Stimulated activated CD4-positive, alpha-beta T cell treated with anti-CD3 and anti-CD28 coated beads, Interleukin-1b, Interleukin-23, amount 100 ng/mL, for 48 hours (primary cell): ENCODE measurements at regions not wholly inside any gene's neighbourhood (a gene's known extent, or its start where the extent isn't known, plus 50 kb on each side); places are given as distances from the start of the nearest gene placed in this dataset.

ENCODE experiments used
- DNase-seq: peaks from one replicate; pipeline ENCODE4 v3.0.0-alpha.2; 2020

DNA sequence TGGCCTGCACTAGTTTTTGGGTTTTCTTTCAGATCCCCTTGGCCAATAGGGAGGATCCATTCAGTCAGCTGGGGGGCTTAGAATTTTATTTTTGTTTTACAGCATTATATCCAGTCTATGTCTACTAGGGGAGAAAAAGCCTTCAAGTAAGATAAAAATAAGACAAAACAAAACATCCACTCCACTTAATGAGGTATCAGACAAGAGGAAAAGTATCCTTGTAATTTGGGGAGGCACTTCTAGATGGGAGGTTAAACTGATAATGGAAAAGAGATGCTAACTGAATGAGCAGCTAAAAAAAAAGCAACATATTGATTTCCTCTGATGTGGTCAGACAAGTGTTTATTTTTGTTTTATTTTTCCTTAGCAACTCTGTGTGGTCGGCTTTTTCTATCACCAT, 278.0 kb upstream of the ANO3 start:
- no peak for DNase-seq

DNA sequence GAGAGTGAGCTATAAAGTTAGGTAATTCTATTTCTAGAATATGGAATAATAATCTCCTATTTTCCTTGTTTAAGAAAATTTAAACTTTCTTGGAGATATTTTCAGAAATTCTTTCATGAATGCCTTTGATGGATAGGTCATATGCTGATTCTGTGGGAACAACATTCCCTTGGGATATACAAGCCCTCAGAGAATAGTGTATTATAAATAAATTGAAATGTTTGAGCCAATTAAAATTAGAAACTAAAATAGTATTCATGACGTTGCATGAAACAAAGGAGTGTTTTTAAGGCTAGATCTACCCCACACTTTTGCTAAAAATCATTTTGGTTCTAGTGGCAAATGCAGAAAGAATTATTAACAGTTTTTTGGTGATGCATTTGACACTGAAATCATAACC, 269.3 kb upstream of the ANO3 start:
- no peak for DNase-seq

DNA sequence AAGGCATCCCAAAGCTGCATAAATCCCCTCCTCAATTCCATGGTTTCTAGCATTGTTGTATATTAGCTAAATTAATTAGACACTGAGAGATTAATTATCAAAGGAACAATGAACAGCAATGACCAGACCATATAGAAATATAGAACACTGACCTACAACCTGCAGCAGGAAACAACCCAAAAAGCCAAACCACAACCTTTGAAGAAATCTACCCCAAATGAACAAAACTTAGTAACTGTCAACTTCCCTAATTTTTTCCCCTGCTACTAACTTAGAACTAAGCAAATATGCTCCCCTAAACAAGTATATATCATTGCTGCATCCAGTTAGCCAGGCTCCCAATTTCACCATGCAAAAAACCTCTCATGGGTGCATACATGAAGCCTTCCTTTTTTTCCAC, 268.0 kb upstream of the ANO3 start:
- DNase-seq: no peak

DNA sequence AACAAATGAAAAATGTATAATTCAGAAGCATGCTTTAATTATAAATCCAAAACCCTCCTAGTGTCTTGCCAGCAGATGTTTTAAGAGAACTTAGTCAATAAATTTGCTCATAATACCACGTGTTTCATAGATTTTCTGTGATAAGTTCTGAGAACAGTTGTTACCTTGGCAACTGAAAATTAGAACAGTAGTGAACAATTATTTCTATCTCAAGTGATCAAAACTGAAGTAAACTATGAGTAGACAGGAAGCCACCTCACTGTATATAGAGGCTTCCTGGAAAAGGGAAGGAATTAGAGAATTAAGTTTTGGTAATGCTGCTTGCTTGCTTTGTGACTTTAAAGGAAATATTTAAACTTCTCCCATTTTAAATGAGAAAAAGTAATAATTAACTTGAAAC, 266.0 kb upstream of the ANO3 start:
- DNase-seq: no peak

DNA sequence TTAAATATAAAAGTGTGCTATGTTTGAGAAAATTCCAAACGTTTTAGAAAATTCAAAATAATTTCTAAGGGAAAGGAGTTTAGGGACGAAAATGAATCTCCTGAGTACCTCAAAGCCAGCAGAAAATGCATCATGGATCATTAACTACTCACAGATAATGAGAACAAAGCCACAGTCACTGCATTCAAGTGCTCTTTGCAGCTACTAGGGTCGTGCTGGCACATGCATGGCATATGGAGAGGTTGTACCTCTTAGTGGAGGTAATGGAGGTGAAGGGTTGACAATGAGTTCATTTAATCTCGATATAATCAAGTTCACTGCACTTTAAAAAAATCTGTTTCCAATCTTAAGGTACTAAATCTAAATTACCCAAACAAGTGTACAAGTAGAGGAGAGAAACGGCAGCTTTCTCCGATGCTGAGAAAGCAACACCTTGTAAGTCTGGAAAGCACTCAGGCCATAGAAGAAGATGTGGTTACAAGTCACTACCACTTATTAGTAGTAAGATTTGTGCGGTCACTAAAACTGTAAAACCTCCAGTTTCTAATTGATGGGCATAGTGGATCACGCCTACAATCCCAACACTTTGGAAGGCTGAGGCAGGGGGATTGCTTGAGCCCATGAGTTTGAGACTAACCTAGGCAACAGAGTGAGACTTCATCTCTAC, 261.1 kb upstream of the ANO3 start:
- DNase-seq: no peak

DNA sequence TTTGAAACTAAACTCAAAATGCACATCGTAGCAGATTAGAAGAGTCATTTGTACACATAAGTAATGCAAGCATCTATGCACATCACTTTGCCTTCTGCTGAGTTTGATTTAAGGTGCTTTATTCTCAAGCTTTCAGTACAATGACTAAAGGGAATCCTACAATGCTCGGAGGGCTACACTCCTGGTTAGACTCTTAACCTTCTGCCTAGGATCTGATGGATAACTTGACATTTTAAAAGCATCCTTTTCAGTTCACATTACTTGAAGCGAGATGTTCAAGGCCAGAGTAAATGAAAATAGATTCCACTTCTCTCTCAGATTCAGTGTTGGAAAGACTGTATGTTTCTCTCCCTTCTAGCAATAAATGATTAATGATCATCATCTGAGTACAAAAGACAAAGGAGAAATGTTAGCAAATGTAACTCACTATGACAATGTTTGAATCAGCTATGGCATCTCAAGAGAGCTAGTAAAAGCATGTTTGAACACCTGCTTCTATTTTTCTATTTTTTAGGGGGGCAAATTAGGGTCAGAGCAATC, 259.2 kb upstream of the ANO3 start:
- DNase-seq: no peak

DNA sequence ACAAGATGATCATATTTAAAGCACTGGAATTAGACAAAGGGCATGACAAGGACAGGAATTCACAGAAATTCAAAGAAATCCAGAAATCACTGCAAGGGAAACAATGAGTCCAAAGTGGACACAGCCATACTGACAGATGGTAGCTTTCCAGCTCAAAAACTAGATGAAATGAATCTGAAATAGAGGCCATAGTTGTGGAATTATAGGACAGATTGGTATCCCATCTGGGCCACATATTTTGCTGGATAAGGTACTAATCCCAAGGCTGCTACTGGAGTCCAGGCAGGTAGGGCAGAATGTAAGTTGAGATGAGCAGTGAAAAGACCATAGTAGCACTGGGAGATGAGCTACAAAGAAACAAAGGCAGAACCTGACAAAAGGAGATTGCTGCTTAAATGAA, 258.3 kb upstream of the ANO3 start:
- no peak for DNase-seq

DNA sequence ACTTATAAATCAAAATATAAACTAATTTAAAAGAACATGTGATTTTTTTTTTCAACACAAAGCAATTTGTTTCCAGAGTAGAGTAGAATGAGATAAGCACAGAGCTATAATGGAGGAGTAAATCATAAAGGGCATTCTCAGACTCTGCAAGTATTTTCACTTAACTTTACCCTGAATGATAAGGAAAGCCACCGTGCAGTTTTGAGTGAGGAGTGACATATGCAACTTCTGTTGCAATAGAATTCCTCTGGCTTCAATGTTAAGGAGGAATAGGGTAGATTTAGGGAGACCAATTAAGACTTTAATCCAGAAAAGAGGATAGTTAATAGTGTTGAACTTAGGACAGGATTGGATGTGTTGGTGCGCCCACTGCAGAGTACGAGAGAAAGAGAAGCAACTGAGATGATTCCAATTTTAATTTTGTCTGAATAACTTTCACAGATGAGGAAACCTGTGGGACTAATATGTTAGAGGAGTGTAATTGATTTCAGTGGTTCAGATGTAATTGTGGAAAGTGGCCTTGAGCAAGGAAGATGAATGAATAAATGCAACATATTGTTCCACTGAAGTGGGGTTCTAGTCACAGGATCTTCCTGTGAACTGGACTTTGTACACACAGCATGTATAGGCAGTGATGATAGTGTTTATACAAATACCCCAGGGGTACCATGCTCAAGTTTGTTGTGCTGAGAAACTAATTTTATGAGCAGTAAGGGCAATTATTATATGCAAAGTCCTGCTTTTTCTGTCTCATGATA, 255.5 kb upstream of the ANO3 start:
- DNase-seq: no peak

DNA sequence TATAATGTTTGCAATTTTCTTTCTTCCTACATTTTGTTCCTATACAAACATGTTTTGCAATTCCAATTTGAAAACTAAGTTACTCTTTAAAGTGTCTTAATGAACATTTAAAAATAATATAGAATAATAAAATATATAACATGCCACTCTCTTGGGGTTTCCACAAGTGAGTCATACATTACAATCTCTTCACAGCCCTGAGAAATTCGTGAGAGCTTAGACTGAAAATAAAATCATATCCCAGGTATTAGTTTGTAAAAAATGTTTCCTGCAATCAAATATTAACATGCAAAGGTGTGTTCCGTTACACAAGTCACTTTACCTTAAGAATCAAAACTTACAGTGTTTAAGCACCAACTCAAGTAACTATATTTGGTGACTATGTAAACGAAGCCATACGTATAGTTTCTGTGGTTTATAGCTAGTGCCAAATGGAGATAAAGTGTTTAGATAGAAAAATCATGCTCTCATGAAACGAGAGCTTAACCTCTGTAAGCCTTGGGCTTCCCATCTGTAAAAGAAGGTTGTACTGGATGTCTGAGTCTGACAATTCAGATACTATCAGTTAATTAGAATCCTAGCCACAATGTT, 253.6 kb upstream of the ANO3 start:
- DNase-seq: no peak

DNA sequence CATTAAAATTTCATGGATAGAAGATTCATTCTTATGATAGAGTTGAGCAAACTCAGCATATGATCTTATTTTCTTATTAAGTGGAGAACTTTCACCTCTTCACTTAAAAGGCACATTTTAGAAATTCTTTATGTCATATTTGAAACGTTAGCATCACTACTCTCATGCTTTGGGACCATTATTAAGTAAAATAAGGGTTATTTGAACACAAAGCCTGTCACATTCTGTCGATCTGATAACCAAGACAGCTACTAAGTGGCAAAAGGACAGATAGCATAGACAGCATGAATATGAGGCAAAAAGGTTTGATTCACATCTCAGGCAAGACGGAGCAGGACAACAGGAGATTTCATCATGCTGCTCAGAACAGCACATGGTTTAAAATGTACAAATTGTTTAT, 247.6 kb upstream of the ANO3 start:
- no peak for DNase-seq

DNA sequence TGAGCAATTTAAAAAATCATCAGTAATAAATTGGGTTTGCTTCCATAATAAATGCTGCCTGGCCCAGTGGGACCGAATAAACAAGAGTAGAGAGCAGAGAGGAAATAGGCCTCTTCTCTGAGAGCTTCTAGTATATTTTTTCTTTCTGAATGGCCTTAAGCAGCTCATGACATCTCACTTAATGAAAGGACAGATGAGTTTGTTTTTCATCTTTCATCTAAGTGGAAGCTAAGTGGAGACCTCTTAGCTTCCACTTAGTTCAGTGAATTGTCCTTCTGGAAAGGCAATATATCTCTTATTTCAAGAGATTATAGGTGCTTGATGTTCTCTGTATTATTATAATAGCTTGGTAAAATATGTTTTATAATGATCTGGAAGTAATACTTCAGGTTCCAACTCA, 245.9 kb upstream of the ANO3 start:
- no peak for DNase-seq

DNA sequence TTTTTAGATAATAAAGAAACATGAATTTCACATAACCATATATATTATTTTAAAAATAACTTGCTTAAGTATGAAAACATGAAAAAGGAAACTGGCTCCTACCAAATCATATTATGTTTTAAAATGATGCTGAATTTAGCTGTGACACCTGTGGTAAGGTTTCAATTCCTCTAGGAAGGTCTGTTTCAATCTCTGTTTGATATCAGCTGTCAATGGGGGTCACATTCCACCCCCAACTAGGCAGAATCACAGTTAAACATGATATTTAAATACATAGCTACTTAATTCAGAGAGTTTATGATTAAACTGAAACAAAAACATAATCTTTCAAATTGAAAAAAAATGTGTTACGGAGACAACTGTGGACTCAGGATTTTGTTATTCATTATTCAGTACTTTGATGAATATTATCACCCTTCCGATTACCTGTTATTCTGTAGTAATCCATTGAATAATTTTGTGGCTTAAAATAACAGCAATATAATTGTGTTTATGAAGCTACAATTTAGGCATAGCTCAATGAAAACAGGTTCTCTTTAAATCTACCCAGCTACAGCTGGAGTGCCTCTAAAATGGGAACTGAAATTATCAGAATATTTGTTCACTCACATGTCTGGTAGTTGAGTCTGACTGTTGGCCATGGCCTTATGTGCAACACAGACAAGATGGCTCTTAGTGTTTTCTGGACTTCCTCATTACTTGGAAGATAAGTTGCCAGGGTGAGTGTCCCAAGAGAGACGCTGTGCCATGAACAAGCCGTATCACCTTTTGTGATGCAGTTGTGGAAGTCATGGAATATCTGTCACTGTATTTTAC, 244.6 kb upstream of the ANO3 start:
- DNase-seq: no peak

DNA sequence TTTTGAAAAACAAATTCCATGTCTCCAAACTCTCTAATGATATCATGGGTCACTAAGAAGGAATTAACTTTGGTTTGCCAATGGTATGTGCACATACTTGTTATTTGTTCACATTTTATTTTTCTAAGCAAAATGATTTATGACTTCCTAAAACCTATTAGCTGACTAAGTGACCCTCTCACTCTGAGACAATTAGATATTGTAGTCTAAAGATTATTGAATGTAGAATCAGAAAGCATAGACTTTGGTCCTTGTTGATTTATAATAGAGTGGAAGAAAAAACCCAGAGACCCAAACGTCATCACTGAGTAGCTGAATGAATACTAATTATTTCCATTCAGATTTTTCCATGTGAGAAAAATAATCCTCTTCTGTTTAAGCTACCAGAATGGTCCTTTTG, 243.5 kb upstream of the ANO3 start:
- no peak for DNase-seq

DNA sequence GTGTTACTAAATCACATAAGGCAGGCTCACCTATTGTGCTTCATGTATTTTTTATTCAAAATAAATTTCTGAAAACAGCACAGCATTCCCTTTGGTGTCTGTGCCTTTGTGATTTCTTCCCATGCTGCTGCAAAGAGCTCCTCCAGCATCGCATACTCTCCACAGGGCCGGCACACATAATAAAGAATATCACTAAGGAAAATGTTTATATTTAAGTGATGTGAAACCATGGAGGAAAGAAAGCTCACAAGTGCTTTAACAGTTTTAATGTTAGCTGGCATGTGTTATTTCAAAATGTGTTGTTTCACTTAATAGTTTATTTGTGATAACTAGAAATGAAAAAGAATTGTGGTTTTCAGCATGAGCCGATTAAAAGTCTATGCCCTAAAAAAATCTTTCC, 241.3 kb upstream of the ANO3 start:
- no peak for DNase-seq

DNA sequence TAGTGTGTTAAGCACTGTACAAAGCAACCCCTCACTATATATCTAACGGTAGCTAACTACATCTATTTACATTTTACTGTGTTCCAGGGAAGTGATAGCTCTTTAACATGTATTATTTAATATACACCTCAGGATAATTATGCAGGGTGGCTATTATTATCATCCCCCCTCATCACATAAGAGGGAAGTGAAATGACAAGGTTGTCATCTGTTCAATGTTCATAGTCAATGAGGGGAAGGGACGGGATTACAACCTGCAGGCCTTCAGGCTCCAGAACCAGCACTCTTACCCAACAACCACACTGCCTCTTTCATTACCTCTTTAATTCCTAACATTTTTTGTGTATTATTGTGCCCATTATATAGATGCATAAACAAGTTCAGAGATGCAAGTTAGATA, 238.7 kb upstream of the ANO3 start:
- no peak for DNase-seq

DNA sequence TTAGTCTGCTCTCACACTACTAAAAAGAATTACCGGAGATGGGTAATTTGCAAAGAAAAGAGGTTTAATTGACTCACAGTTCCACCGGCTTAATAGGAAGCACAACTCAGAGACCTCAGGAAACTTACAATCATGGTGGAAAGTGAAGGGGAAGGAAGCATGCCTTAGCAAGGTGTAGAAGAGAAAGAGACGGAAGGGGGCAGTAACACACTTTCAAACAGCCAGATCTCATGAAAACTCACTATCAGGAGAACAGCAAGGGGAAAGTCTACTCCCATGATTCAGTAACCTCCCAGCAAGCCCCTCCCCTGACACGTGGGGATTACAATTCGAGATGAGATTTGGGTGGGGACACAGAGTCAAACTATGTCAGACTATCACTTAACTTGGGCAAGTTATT, 236.6 kb upstream of the ANO3 start:
- no peak for DNase-seq

DNA sequence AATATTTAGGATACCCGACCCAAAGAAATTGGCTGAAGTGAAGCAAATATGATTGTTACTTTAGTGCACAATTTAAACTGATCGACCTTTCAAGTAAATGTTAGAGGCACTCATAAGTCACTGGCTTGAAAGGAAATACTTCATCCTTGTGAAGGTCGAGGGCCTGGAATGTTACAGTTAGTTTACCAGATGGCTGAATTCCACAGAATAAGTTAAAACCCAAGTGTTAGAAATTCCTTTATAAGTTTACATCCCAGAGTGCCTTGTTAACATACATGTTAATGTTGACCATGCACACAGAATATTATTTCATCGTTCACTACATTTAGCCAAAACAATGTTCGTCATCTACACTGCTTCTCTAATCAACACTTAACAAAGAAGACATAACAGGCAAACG, 235.5 kb upstream of the ANO3 start:
- no peak for DNase-seq

DNA sequence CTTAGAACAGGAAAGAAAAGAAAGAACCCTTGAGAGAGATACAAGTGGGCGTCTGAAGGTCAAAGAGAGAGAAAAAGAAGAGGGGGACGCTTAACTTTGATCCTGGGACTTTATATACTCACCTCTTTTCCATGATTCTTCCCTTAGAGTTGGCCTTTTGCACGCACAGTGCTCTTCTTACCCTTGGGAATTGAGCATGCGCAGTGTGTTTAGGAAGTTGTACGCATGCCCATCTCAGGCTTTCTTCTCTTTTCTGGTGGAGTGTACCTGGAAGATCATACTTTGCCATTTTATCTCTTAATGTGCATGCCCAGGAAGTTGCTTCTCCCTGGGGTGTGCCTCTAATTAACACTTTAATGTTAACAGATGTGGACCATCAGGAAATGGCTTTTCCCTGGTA, 229.6 kb upstream of the ANO3 start:
- DNase-seq: no peak

DNA sequence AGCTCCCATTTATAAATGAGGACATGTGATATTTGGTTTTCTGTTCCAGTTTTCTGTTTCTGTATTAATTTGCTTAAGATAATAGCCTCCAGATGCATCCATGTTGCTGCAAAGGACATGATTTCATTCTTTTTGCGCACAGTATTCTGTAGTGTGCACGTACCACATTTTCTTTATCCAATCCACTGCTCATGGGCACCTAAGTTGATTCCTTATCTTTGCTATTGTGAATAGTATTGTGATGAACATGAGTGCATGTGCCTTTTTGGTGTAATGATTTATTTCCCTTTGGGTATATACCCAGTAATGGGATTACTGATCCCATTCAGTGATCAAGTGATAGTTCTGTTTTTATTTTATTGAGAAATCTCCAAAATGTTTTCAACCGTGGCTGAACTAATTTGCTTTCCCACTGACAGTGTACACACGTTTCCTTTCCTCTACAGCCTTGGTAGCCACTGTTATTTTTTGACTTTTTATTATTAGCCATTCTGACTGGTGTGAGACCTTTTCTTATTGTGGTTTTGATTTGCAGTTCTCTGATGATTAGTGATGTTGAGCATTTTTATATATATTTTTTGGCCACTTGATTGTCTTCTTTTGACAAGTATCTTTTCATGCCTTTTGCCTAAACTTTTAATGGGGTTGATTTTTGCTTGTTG, 226.0 kb upstream of the ANO3 start:
- DNase-seq: no peak

DNA sequence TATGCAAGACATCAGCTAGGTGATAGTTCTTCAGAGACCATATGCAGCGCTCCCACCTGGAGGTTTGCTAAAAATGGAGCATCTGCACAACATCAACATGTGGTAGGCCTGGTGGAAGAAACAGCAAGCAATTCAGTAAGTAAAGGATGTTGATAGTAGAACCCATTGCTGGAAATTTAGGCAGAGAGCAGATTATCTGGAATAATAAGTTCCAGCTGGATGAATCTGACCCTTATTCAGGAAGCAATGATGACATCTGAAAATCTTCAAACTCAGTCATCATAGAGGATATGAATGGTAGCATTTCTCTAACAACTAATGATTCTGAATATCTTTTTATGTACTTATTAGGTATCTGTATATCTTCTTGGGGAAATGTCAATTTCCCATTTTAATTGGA, 225.2 kb upstream of the ANO3 start:
- DNase-seq: no peak

DNA sequence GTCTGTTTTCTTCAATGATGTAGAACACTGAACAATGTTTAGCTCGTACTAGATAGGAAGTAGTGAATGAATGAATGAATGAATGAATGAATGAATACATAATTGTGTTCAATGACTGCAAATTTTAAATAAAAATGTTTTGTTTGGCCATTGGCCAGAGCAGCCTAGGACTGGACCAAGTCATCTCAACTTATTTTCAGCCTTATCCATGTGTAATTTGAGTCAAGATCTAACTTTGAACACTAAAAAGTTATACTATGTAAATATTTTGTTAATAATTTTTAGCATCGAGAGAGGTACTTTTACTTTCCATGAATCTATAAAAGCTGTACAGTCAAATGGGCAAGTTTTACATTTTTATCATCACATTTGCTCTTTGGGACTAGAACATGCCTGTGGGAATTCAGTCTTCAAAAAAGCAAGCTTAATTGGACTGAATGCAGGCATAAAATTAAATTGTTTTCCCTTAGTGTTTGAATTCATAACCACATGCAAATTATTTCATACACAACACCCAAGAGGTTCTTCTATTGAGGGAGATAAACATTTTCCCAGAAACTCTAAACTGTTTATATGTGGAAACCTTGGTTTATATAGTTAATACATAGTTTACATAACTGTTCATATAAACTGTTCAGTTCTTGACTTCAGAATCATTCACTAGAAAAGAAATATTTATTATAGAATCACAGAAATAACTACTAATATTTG, 222.1 kb upstream of the ANO3 start:
- DNase-seq: no peak

DNA sequence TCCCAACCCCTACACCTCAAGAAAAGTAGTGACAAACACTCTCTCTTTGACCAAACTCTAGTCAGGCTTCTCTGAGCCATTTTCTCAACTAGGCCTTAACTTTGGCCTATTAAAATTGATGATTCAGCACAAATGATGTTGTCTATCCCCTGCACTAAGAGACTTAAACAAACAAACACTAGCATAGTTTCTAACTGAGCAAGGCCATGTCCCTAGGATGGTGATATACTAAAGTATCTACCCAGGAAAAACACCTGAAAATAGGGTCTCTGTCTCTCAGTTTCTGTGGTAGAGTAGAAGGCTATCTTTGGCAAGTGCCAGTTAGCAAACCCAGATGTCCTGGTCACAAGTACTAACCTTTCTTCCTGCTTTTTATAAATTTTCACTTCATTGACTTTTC, 219.7 kb upstream of the ANO3 start:
- no peak for DNase-seq
